Gastrocnemius medialis (tissue), 4 donors: ENCODE measurements at regions not wholly inside any gene's neighbourhood (a gene's known extent, or its start where the extent isn't known, plus 50 kb on each side); places are given as distances from the start of the nearest gene placed in this dataset.

ENCODE experiments used
- ATAC-seq, 2 donors: fragments of 150-250 bp; one replicate each; pipeline ENCODE4 v1.9.1; 2016
- DNase-seq, 2 donors: peaks; one replicate each; pipeline ENCODE4 v3.0.0-alpha.2; 2019
- H3K27ac ChIP-seq, 4 donors: fragments of 200-600 bp; sonication (generic); 1 replicate in 1 of 4; 2 replicates in 3 of 4; pipeline ENCODE4 v1.5.1; 2016 to 2018; ENCODE audit warnings: mild to moderate bottlenecking in 2 of 4, moderate library complexity in 1 of 4
- H3K27me3 ChIP-seq, 3 donors: fragments of 200-600 bp; sonication (generic) in 2 of 3; 1 replicate in 1 of 3; 2 replicates in 2 of 3; pipeline versions ENCODE4 v1.5.1 to v1.6.0; 2016 to 2019; ENCODE audit warnings: mild to moderate bottlenecking in 1 of 3, moderate library complexity in 1 of 3
- H3K36me3 ChIP-seq, 2 donors: fragments of 200-600 bp; sonication (generic) in 1 of 2; one replicate each; pipeline ENCODE4 v1.5.1; 2017 to 2018
- H3K4me1 ChIP-seq, 2 donors: fragments of 200-600 bp; sonication (generic) in 1 of 2; one replicate each; pipeline ENCODE4 v1.5.1; 2016 to 2017; ENCODE audit warnings: mild to moderate bottlenecking in 2 of 2
- H3K4me3 ChIP-seq, 4 donors: fragments of 200-600 bp; sonication (generic) in 3 of 4; 1 replicate in 1 of 4; 2 replicates in 3 of 4; pipeline ENCODE4 v1.5.1; 2016 to 2019; ENCODE audit warnings: mild to moderate bottlenecking in 2 of 4
- H3K9me3 ChIP-seq, 3 donors: fragments of 200-600 bp; sonication (generic) in 2 of 3; 1 replicate in 1 of 3; 2 replicates in 2 of 3; pipeline ENCODE4 v1.5.1; 2016 to 2019
- POLR2A ChIP-seq, 2 donors: fragments of 450-650 bp; IDR thresholded peaks; one replicate each; pipeline ENCODE4 v1.6.1; 2017; ENCODE audit warnings: antibody characterized with exemption in 2 of 2, mild to moderate bottlenecking in 2 of 2, moderate library complexity in 2 of 2
- in situ Hi-C, 4 donors: fragments of 200-750 bp; cut with MboI; loops; one replicate each; pipeline versions ENCODE4 v1.15.0 to v1.8.0; 2017; ENCODE audit warnings: low sequenced_read_pairs in 4 of 4
- intact Hi-C: fragments of 100-400 bp; cut with DNase I; formaldehyde crosslinking; loops from one replicate; pipeline ENCODE4 v1.15.1; 2023; ENCODE audit warnings: low total_unique reads
- TF ChIP-seq, protein P1 (sequence below), 5 experiments: fragments of 450-650 bp in 3 of 5; fragments of 200-600 bp in 2 of 5; sonication (generic) in 2 of 5; IDR thresholded peaks in 4 of 5; conservative IDR thresholded peaks in 1 of 5; 1 replicate in 4 of 5; 2 replicates in 1 of 5; pipeline ENCODE4 v1.5.1; 2016 to 2019; ENCODE audit warnings: antibody characterized with exemption in 5 of 5, mild to moderate bottlenecking in 3 of 5, moderate library complexity in 3 of 5

DNA sequence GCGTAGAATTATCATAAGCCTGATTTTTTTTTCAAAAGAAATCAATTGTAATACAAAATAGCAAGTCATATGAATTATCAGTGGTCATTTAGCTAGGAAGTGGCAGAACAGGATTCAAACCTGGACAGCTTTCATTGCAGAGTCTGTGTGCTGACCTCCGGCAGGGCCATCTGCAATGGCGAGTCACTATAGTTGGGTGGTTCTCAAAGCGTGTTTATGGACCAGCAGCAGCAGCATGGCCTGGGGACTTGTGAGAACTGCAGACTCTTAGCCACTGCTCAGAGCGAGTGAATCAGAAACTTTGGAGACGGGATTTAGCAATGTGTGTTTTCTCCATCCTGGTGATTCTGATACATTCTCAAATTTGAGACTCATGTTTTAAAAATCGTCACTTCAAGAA, 202.3 kb upstream of the SUCLG2 start:
- TF ChIP-seq, protein P1, sequence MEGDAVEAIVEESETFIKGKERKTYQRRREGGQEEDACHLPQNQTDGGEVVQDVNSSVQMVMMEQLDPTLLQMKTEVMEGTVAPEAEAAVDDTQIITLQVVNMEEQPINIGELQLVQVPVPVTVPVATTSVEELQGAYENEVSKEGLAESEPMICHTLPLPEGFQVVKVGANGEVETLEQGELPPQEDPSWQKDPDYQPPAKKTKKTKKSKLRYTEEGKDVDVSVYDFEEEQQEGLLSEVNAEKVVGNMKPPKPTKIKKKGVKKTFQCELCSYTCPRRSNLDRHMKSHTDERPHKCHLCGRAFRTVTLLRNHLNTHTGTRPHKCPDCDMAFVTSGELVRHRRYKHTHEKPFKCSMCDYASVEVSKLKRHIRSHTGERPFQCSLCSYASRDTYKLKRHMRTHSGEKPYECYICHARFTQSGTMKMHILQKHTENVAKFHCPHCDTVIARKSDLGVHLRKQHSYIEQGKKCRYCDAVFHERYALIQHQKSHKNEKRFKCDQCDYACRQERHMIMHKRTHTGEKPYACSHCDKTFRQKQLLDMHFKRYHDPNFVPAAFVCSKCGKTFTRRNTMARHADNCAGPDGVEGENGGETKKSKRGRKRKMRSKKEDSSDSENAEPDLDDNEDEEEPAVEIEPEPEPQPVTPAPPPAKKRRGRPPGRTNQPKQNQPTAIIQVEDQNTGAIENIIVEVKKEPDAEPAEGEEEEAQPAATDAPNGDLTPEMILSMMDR (IDR thresholded peaks at IDR 0.05 in 4 of 5, conservative IDR thresholded peaks at IDR 0.05 in 1 of 5), result no peak
- in situ Hi-C loops (no loop called here), intact Hi-C loops (no loop called here)
- Histone ChIP-seq H3K27ac (no peak overlapping the region), H3K9me3 (no peaks in the 10 kb centered on the region), H3K27me3 (no peaks in the 10 kb centered on the region), H3K4me1 (no peaks in the 10 kb centered on the region), H3K4me3 (no peak overlapping the region), H3K36me3 (no peaks in the 10 kb centered on the region)
- no peak for DNase-seq
- no peak for ATAC-seq

DNA sequence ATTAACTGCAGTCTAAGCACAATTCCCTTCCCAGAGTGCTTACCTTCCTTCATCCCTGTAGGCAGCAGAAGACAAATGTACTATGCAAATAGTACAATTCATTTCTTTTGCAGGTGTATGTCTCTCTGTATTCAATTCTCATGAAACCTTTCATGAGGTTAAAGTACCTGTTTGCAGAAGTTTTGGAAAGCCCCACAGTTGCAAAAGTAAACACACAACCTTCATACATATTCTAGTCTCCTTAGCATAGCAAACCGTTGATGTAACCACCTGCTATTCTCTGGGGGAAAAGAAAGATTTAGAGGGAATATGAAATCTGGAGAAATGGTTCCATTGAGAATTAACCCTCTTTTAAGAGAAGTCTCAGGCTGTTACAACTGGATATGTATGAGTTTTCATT, 200.3 kb upstream of the SUCLG2 start:
- TF ChIP-seq, protein P1 (IDR thresholded peaks at IDR 0.05 in 4 of 5, conservative IDR thresholded peaks at IDR 0.05 in 1 of 5), result no peak
- no peak for TF ChIP-seq POLR2A (IDR thresholded peaks at IDR 0.05)
- in situ Hi-C loops (no loop called here), intact Hi-C loops (no loop called here)
- H3K36me3 ChIP-seq, result no peaks in the 10 kb centered on the region
- no peak for ATAC-seq
- no peaks in the 10 kb centered on the region for H3K27me3 ChIP-seq
- H3K4me3 ChIP-seq, result no peak overlapping the region
- DNase-seq, result no peak
- no peak overlapping the region for H3K27ac ChIP-seq
- no peaks in the 10 kb centered on the region for H3K9me3 ChIP-seq
- no peaks in the 10 kb centered on the region for H3K4me1 ChIP-seq

DNA sequence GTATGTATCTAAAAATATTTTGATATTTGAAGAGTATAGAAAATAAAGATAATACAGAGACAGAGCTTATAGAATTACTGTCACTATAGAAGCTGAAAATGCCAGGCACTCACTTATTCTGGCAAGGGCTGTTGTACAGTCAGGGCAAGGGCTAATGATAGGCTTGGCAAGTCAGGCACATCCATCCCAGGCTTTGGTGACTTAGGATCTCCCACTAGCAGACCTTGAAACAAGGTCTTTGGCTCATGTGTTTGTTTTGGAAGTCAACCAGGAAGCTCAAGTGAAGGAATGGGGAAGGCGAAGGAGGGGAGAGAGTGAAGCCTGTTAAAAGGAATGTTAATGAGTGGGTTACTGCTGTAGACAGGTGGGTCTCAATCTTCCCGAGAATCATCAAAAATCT, 199.1 kb upstream of the SUCLG2 start:
- no peaks in the 10 kb centered on the region for H3K9me3 ChIP-seq
- in situ Hi-C loops (no loop called here), intact Hi-C loops (no loop called here)
- ATAC-seq (no peak), DNase-seq (no peak)
- H3K4me1 ChIP-seq, result no peaks in the 10 kb centered on the region
- H3K36me3 ChIP-seq, result no peaks in the 10 kb centered on the region
- H3K4me3 ChIP-seq, result no peak overlapping the region
- no peak overlapping the region for H3K27ac ChIP-seq
- no peaks in the 10 kb centered on the region for H3K27me3 ChIP-seq
- TF ChIP-seq POLR2A (IDR thresholded peaks at IDR 0.05), result no peak
- TF ChIP-seq, protein P1 (IDR thresholded peaks at IDR 0.05 in 4 of 5, conservative IDR thresholded peaks at IDR 0.05 in 1 of 5), result no peak

DNA sequence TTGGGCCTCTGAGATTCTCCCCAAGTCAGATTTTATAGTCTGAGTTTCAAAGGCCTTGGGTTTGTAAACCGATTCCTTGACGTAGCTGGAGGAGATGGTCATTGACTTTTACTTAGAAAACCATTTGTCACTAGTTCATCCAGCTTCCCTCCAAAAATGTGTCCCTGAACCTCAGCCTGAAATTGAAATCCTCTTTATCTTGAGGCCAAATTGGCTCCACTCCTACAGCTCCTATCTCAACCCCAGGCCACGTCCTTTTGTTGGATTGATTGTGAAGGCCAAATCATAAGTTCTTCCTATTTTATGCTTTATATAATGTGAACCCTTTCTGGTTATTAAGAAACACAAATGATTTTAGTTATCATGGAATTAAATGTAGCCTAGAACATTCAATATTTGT, 193.9 kb upstream of the SUCLG2 start:
- intact Hi-C loops (no loop called here), in situ Hi-C loops (no loop called here)
- H3K27me3 ChIP-seq, result no peaks in the 10 kb centered on the region
- ATAC-seq (no peak), DNase-seq (no peak)
- no peaks in the 10 kb centered on the region for H3K9me3 ChIP-seq
- no peaks in the 10 kb centered on the region for H3K4me1 ChIP-seq
- TF ChIP-seq POLR2A (IDR thresholded peaks at IDR 0.05), result no peak
- no peak overlapping the region for H3K4me3 ChIP-seq
- H3K27ac ChIP-seq, result no peak overlapping the region
- no peaks in the 10 kb centered on the region for H3K36me3 ChIP-seq

DNA sequence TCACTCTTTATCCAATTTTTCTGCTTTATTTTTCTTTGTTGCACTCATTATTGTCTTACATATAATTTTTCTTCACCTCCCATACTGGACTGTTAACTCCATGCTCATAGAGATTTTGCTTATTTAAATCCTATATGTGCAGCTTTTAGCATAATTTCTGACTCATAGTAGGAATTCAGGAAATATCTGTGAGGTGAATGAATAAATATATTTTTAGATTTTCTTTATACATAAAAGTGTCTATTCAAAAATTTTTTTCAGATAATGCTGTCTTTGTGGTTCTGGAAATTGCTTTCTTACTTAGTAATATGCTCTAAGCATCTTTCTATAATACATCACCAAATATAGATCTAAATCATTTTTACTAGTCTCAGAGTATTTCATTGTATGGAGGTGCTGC, 191.8 kb upstream of the SUCLG2 start:
- TF ChIP-seq, protein P1 (IDR thresholded peaks at IDR 0.05 in 4 of 5, conservative IDR thresholded peaks at IDR 0.05 in 1 of 5), result no peak
- no peak for TF ChIP-seq POLR2A (IDR thresholded peaks at IDR 0.05)
- intact Hi-C loops, result no loop called here
- Histone ChIP-seq H3K36me3 (no peaks in the 10 kb centered on the region), H3K9me3 (no peaks in the 10 kb centered on the region), H3K27ac (no peak overlapping the region), H3K27me3 (no peaks in the 10 kb centered on the region), H3K4me1 (no peaks in the 10 kb centered on the region), H3K4me3 (no peak overlapping the region)
- ATAC-seq (no peak), DNase-seq (no peak)
- in situ Hi-C loops, result no loop called here
